GM23338 (cell line): ENCODE measurements at regions not wholly inside any gene's neighbourhood (a gene's known extent, or its start where the extent isn't known, plus 50 kb on each side); places are given as distances from the start of the nearest gene placed in this dataset.

Experiments
- ATAC-seq: fragments of 200-7000 bp; cut with Tn5 transposase; 3 replicates; pipeline ENCODE4 v1.9.1; 2020
- DNase-seq: peaks from one replicate; pipeline ENCODE4 v3.0.0-alpha.2; 2015; ENCODE audit warnings: low spot score
- H2AFZ ChIP-seq: fragments of 200-600 bp; sonication (generic); 2 replicates; pipeline ENCODE4 v1.8.0; 2016; ENCODE audit warnings: antibody characterized with exemption, mild to moderate bottlenecking, moderate library complexity
- H3F3A ChIP-seq: fragments of 200-600 bp; sonication (generic); replicated peaks from 2 replicates; pipeline ENCODE4 v1.8.0; 2017; ENCODE audit warnings: antibody characterized with exemption, mixed run types, low read depth
- H3K27ac ChIP-seq: fragments of 200-600 bp; sonication (generic); 2 replicates; pipeline ENCODE4 v1.6.1; 2016; ENCODE audit warnings: low read depth
- H3K27me3 ChIP-seq: fragments of 200-600 bp; sonication (generic); 2 replicates; pipeline ENCODE4 v1.8.0; 2016; ENCODE audit warnings: mild to moderate bottlenecking, mixed run types, moderate library complexity; ENCODE audit not compliant: insufficient read depth
- H3K36me3 ChIP-seq: fragments of 200-600 bp; sonication (generic); 2 replicates; pipeline ENCODE4 v1.8.0; 2016; ENCODE audit warnings: mild to moderate bottlenecking; ENCODE audit not compliant: insufficient read depth
- H3K4me1 ChIP-seq: fragments of 200-600 bp; sonication (generic); 2 replicates; pipeline ENCODE4 v1.8.0; 2016; ENCODE audit warnings: mild to moderate bottlenecking, moderate library complexity; ENCODE audit not compliant: insufficient read depth
- H3K4me2 ChIP-seq: fragments of 200-600 bp; sonication (generic); 2 replicates; pipeline ENCODE4 v1.7.1; 2017; ENCODE audit warnings: mixed run types
- H3K4me3 ChIP-seq: fragments of 200-600 bp; sonication (generic); 2 replicates; pipeline ENCODE4 v1.6.1; 2016; ENCODE audit warnings: mixed run types
- H3K79me2 ChIP-seq: fragments of 200-600 bp; sonication (generic); replicated peaks from 2 replicates; pipeline ENCODE4 v1.8.0; 2017; ENCODE audit warnings: mild to moderate bottlenecking; ENCODE audit not compliant: insufficient read depth
- H3K9me2 ChIP-seq: fragments of 200-600 bp; sonication (generic); 2 replicates; pipeline ENCODE4 v1.8.0; 2017; ENCODE audit not compliant: insufficient read depth
- H4K20me1 ChIP-seq: fragments of 200-600 bp; sonication (generic); replicated peaks from 2 replicates; pipeline ENCODE4 v1.8.0; 2017; ENCODE audit warnings: mild to moderate bottlenecking; ENCODE audit not compliant: insufficient read depth
- H3K27ac Mint-ChIP-seq: 2 replicates; pipeline ENCODE4 v1.8.0; 2020; ENCODE audit warnings: inconsistent platforms, mild to moderate bottlenecking, moderate library complexity, mixed read lengths
- H3K27me3 Mint-ChIP-seq: 3 replicates; pipeline ENCODE4 v1.8.0; 2022; ENCODE audit warnings: low read depth, mild to moderate bottlenecking, moderate library complexity, mixed read lengths, inconsistent platforms; ENCODE audit not compliant: insufficient read depth, poor library complexity
- H3K36me3 Mint-ChIP-seq: 3 replicates; pipeline ENCODE4 v1.8.0; 2021; ENCODE audit warnings: low read depth, mild to moderate bottlenecking, inconsistent platforms, moderate library complexity, mixed read lengths
- H3K4me1 Mint-ChIP-seq: 3 replicates; pipeline ENCODE4 v1.8.0; 2020; ENCODE audit warnings: mild to moderate bottlenecking, inconsistent platforms, mixed read lengths
- H3K4me3 Mint-ChIP-seq: 3 replicates; pipeline ENCODE4 v1.8.0; 2021; ENCODE audit warnings: moderate library complexity, mild to moderate bottlenecking, inconsistent platforms, mixed read lengths
- H3K9me3 Mint-ChIP-seq: 3 replicates; pipeline ENCODE4 v1.8.0; 2020; ENCODE audit warnings: moderate library complexity, mild to moderate bottlenecking, inconsistent platforms, mixed read lengths
- CTCF ChIP-seq, 2 experiments: fragments of 200-600 bp in 1 of 2; sonication (generic) in 1 of 2; conservative IDR thresholded peaks; 2 replicates each; pipeline versions ENCODE4 v1.5.1 to v1.6.1; 2016 to 2017; ENCODE audit warnings: antibody characterized with exemption in 2 of 2, low read depth in 2 of 2, mild to moderate bottlenecking in 2 of 2, moderate library complexity in 1 of 2
- ETS1 ChIP-seq: IDR thresholded peaks from 2 replicates; pipeline ENCODE4 v1.6.1; 2016; ENCODE audit warnings: antibody characterized with exemption
- EZH2 ChIP-seq: fragments of 200-600 bp; sonication (generic); IDR thresholded peaks from one replicate; pipeline ENCODE4 v1.8.0; 2017; ENCODE audit warnings: antibody characterized with exemption, mild to moderate bottlenecking, low read depth; ENCODE audit not compliant: unreplicated experiment
- EZH2phosphoT487 ChIP-seq: fragments of 200-600 bp; sonication (generic); IDR thresholded peaks from one replicate; pipeline ENCODE4 v1.8.1; 2018; ENCODE audit warnings: antibody characterized with exemption; ENCODE audit not compliant: unreplicated experiment
- JUNB ChIP-seq: IDR thresholded peaks from one replicate; pipeline ENCODE4 v1.6.1; 2016; ENCODE audit warnings: antibody characterized with exemption; ENCODE audit not compliant: unreplicated experiment
- NANOG ChIP-seq: IDR thresholded peaks from 2 replicates; pipeline ENCODE4 v1.6.1; 2016; ENCODE audit warnings: antibody characterized with exemption, borderline replicate concordance
- POLR2AphosphoS5 ChIP-seq: IDR thresholded peaks from 2 replicates; pipeline ENCODE4 v1.6.1; 2016; ENCODE audit warnings: antibody characterized with exemption, low read depth
- STAT1 ChIP-seq: IDR thresholded peaks from one replicate; pipeline ENCODE4 v1.6.1; 2016; ENCODE audit warnings: antibody characterized with exemption; ENCODE audit not compliant: unreplicated experiment
- ZNF331 ChIP-seq: fragments of 250-450 bp; sonication (Bioruptor Pico); IDR thresholded peaks from 2 replicates; pipeline ENCODE4 v1.5.0; 2020; ENCODE audit warnings: low read depth, mild to moderate bottlenecking, moderate library complexity
- ZNF462 ChIP-seq: fragments of 250-450 bp; sonication (Bioruptor Pico); IDR thresholded peaks from 2 replicates; pipeline ENCODE4 v1.5.0; 2020; ENCODE audit warnings: mild to moderate bottlenecking, moderate library complexity

GRCh38 chrX:67290489-67291220 lies 253.2 kb upstream of the AR start:
- Mint-ChIP-seq H3K9me3 (no peaks in the 10 kb centered on the region; the same call in 2 of the 3 replicates), H3K4me3 (no peak overlapping the region), H3K27ac (no peak overlapping the region), H3K36me3 (no peaks in the 10 kb centered on the region), H3K27me3 (no peaks in the 10 kb centered on the region), H3K4me1 (no peaks in the 10 kb centered on the region)
- Histone ChIP-seq H3K36me3 (no peaks in the 10 kb centered on the region), H4K20me1 (no peaks in the 10 kb centered on the region), H3F3A (no peaks in the 10 kb centered on the region), H3K4me3 (no peak overlapping the region), H3K27ac (no peak overlapping the region), H3K4me1 (no peaks in the 10 kb centered on the region), H3K27me3 (no peaks in the 10 kb centered on the region), H3K9me2 (no peaks in the 10 kb centered on the region), H2AFZ (no peak overlapping the region), H3K4me2 (no peak overlapping the region), H3K79me2 (no peaks in the 10 kb centered on the region)
- TF ChIP-seq NANOG: no peak
- TF ChIP-seq JUNB: no peak
- no peak for TF ChIP-seq STAT1
- ATAC-seq (no peak), DNase-seq (no peak)

GRCh38 chrX:67295924-67296323 lies 247.9 kb upstream of the AR start:
- H3K27ac ChIP-seq: no peak overlapping the region
- TF ChIP-seq EZH2 (no peak), ETS1 (no peak), EZH2phosphoT487 (no peak), ZNF462 (no peak), CTCF (conservative IDR thresholded peaks at IDR 0.05; ENCODE audit: low read depth in 2 of 2) (no peak), ZNF331 (CRISPR knock-in tag) (no peak), POLR2AphosphoS5 (no peak)

More at GRCh38 chrX:67295924-67296323, 247.9 kb upstream of the AR start:
- ATAC-seq (no peak), DNase-seq (no peak)
- H3K27me3 ChIP-seq: no peaks in the 10 kb centered on the region
- H3F3A ChIP-seq: no peaks in the 10 kb centered on the region
- H4K20me1 ChIP-seq: no peaks in the 10 kb centered on the region
- no peak overlapping the region for H2AFZ ChIP-seq
- no peak overlapping the region for H3K4me2 ChIP-seq
- H3K36me3 Mint-ChIP-seq: no peaks in the 10 kb centered on the region
- no peaks in the 10 kb centered on the region for H3K9me2 ChIP-seq
- no peak overlapping the region for H3K4me3 Mint-ChIP-seq
- H3K4me3 ChIP-seq: no peak overlapping the region
- H3K36me3 ChIP-seq: no peaks in the 10 kb centered on the region
- no peaks in the 10 kb centered on the region; the same call in 2 of the 3 replicates for H3K9me3 Mint-ChIP-seq
- H3K4me1 ChIP-seq: no peaks in the 10 kb centered on the region
- H3K27ac Mint-ChIP-seq: no peak overlapping the region
- H3K79me2 ChIP-seq: no peaks in the 10 kb centered on the region
- H3K4me1 Mint-ChIP-seq: no peaks in the 10 kb centered on the region
- H3K27me3 Mint-ChIP-seq: no peaks in the 10 kb centered on the region
